OCI-M1 (cell line): ENCODE measurements at regions not wholly inside any gene's neighbourhood (a gene's known extent, or its start where the extent isn't known, plus 50 kb on each side); places are given as distances from the start of the nearest gene placed in this dataset.
A peak's percentile ranks its signal among the peaks of the same experiment; 100 is the strongest.

Experiments
- DNase-seq: peaks from one replicate; lab custom pipeline; 2025; lab: John Stamatoyannopoulos, UW

DNA sequence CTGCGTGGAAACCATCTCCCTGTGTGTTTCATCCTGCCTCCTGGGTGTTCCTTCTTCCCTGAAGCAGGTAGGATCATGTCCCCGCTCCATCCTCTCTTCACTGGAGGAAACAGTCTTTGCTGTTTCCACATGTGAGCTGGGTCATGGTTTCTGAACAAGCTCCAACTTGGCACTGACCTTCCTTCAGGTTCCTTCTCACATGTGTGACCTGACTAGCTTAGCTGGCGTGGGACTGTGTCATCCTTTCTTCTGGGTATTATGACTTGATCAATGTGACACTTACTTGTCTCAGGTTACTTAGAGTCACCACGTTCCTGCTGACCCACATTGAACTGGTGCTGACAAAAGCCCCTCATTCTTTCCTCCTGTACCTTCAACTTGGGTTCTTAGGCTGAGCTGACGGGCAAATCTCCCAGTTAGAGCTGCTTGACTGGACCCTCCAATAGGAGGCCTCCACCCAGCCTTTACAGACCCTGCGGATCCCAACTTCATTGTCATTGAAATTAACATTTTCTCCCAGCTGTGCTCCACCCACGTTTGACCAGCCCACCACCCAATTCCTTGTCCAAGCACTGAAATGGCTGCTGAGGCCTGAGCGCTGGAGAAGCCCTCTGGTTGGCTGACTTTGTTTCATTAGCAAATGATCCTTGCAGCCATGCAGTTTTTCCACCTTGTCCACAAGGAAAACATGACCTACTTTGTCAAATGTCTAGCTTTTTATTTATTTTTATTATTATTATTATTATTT is 128.1 kb downstream of the DDX1 start:
- no peak for DNase-seq

DNA sequence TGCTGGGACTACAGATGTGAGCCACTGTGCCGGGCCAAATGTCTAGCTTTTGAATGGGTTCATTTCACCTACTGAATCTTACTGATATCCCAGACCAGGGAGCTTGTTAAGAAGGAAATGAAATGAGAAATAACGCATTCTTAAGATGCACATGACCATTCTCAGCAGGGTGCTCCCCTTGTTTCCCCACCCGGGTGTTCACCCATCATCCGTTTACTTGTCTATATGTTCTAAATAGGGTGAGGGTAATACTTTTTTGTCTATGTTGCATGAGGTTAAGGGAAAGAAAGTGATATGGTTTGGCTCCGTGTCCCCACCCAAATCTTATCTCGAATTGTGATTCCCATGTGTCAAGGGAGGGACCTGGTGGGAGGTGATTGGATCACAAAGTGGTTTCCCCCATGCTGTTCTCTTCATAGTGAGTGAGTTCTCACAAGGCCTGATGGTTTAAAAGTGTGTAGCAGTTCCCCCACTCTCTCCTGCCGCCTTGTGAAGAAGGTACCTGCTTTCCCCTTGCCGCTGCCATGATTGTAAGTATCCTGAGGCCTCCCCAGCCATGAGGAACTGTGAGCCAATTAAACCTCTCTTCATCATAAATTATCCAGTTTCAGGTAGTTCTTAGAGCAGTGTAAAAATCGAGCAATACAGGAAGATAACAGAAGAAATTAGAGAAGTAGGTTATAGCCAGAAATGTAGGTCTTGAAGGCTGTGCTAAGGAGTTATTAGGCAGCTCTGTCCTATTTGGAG is 129.1 kb downstream of the DDX1 start:
- DNase-seq, result no peak

DNA sequence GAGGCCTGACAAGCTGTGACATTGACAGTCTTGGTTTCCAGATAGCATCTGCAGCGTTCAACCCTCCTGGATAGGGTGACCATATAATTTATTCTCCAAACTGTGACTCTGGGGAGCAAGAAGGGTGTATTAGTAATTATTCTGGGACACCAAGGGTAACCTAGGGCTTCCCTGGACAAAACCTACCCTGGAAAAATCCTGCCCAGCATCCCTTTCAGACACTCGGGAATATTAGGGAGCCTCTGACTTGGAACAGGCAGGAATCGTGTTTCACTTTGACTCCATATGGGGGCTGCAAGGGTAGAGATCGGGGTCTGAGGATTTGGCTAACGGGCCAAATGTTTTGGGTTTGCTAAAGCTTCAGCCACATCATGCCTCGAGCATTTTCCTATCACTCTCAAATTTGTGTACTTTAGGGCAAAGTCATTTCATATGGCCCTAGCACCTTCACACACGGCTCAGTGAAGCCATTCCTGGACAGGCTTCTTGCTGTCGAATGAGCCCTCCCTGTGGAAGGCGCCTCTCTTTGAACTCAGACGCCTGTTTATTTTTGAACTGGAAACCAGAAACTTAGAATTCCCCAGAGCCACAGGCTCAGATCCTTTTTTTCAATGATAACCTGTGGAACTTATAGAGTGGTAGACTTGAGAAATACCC is 129.9 kb downstream of the DDX1 start:
- DNase-seq, result no peak

DNA sequence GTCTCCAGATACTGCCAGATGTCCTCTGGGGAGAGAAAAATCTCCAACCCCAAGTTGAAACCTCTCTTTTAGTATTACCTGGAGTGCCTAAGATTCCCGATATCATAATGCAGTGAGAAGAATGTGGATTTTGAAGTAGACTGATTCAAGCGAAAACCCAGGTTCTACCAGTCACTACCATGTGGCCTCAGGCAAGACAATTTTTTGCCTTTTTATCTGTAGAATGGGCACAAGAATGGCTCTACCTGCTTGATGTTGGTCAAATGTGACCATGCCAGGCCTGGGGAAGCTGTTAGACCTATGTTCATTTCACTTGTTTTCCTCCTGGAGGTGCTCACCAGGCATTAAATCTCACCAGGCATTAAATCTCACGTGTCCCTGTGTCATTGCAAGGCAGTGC is 131.3 kb downstream of the DDX1 start:
- DNase-seq, result no peak

DNA sequence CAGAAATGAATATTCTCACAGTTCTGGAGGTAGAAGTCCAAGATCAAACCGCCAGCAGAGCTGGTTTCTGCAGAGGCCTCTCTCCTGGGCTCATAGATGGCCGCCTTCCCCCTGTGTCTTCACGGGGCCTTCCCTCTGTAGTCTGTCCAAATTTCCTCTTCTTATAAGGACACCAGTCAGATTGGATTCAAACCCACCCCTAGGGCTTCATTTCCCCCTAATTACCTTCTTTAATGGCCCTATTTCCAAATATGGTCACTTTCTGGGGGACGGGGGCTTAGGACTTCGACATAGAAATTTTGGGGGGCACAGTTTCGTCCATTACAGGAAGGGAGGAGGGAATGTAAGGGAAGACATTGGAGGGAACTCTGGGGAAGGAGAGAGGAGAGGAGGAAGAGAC is 132.6 kb downstream of the DDX1 start:
- DNase-seq, result no peak

DNA sequence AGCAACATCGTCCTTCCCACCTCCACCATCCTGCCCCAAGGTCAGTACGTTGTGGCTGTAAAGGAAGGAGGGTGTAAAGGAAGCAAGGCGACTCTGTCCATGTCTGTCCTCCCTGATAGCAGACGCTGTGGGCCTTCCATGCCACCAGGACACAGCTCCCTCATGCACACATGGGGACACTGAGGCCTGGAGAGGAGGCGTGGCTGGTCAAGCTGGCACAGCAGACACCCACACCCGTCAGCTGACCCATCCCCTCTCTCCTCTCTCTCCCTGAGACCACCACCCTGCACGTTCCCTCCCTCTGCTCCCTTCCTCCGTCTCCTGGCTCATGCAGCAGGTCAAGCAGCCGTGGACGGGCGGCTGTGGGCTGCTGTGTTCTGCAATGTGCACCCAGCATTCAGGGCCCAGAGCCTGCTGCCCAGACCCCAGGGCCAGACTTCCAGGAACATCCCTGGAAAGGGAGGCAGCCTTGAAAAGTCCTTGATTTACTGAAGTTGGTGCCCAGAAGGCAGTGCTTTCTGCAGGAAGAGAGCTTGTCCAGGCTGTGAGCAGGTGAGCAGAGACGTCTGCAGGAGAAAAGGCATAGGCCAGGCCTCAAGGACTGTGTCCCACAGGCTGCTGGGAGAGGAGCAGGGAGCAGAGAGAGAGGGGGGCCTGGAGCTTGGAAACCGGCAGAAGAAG is 133.6 kb downstream of the DDX1 start:
- DNase-seq, result no peak

DNA sequence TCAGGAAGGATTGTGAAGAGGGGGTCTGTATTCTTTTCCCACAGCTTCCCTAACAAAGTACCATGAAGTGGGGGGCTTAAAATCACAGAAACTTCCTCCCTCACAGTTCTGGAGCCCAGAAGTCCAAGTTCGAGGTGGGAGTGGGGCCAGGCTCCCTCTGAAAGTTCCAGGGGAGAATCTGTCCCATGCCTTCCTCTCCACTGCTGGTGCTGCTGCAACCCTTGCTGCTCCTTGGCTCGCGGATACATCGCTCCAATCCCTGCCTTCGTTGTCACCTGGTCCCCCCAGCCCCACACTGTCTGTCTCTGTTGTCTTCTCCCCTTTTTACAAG is 134.1 kb downstream of the DDX1 start:
- DNase-seq, result no peak

DNA sequence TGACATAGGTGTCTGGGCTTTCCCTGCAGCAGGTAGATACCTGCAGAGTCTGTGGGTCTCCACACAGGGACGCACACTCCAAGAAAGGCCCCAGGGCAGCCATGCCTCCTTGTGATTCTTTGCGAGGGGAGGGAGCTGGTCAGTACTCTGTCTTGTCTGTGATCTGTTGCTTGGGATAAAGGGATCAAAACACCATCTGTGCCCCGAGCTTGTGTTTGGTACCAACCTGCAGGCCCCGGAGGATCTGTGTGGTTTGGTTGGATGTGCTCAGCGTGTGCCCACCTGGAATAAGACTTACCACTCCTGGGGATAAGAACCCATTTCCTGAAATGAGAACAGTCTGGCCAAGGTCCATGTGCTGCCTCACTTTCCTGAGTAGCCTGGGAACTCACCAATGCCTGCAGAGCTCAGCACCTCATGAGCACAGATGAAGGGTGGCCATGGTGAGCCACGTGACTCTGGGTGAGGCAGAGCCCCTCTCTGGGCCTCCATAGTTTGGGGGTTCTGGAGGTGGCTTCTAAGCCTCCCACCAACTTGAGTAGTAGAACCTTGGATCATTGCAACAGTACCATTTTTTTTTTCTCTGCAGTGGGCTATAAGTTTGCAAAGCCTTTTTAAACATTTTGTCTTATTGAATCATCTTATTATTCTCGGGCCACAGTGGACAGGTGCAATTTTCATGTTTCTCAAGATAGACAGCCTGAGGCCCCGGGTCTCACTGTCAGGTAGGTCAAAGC is 134.8 kb downstream of the DDX1 start:
- no peak for DNase-seq

DNA sequence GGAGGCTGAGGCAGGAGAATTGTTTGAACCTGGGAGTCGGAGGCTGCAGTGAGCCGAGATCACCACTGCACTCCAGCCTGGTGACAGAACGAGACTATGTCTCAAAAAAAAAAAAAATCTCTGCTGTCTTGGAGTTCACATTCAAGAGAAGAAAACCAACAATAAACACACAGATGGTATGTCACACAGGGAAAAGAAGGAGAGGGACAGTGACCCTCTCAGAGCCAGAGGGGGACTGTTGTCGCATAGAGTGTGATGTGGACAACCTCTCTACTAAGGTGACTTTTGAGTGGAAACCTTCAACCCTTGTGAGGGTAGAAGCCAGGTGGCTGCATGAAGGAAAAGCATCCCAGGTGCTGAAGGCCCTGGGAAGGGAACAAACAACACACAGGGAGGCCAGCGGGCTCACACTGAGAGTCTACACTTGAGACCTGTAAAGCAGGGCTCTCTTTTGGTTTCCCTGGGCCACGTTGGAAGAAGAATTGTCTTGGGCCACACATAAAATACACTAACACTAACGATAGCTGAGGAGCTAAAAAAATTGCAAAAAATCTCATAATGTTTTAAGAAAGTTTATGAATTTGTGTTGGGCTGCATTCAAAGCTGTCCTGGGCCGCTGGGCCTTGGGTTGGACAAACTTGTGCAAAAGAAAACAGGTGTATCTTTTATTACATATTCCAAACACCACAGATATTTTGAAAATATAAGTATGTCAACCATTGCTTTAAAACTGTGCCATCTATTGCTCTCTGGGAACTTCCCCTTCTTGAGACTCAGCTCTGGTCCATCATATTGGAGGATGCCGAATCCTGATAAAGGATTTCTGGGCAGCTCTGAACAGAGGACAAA is 136.0 kb downstream of the DDX1 start:
- no peak for DNase-seq

DNA sequence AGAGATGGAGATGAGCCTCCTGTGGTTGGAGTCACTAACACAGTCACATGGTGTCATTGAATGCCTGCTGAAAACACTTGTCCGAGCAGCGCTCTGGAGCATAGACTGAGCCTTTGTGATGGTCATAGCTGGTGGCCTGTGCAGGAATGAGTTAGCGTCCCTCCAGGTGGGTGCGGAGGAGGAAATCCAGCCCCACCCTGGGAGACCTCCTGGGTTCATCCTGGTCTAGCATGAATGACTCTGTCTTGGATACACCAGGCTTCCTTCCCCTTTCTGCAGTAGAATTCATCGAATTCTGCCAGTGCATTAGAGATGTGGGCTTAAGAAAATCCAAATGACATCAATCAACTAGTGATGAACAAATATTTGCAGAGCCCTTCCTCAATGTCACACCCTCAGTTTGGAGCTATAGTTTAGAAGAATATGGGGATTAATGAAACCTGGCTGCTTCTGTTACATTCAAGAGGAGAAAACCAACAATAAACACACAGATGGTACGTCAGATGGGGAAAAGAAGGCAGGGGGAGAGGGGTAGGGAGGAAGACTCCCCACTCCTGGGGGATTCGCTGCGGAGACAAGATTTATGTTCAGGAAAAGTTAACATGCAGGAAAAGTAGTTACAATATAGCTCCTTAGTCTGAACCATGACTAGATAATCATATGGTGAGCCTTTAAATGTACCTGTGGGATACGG is 136.7 kb downstream of the DDX1 start:
- no peak for DNase-seq

DNA sequence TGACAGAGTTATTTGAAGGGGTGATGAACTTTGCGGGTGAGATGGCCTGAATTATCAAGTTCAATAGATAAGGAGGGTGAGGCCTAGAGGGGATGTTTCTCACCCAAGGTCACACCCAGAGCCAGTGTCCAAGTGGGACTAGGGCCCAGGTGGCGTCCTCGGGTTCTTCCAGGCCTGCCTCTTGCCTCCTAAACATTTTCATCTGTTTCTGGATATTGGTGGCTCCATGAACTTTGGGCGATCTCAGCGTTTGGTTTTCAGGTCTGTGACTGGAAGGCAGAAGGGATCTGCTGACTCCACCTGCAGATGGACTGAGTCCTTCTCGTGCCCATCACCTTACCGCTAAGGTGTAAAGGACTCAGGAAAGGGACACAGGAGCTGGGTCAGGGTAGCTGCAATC is 137.3 kb downstream of the DDX1 start:
- DNase-seq, result no peak

DNA sequence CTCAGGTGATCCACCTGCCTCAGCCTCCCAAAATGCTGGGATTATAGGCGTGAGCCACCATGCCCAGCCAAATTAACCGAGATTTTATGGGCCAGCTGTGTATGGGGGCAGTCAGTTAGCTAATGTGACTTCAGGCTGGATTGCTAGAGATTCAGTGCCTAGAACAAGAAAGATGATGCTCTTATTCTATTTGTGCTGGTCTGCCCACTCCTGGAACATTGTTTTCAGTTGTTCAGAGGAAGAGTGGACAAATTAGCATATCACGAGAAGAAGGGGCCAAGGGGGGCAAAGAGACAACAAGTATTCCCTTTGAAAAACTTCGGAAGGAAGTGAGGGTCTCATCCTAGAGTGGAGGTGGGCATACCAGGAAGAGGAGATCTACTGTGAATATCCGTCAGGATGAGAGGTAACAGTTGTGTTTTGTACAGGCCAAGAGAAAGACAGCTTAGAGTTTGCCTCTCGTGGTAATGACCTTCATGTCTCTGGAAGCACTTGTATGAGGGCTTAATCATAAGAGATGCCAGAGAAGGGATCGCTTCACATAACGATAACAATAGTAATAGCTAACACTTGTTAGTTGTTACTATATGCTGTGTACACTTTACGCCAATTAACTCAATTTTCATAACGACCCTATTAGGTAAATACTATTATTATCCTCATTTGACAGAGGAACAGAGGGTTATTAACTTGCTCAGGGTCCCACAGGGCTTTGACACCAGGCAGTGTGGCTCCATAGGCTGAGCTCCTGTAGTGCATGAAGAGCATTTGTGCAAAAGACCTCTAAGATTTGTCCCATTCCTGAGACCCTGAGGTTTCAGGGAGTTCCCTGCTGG is 138.3 kb downstream of the DDX1 start:
- DNase-seq, result no peak

DNA sequence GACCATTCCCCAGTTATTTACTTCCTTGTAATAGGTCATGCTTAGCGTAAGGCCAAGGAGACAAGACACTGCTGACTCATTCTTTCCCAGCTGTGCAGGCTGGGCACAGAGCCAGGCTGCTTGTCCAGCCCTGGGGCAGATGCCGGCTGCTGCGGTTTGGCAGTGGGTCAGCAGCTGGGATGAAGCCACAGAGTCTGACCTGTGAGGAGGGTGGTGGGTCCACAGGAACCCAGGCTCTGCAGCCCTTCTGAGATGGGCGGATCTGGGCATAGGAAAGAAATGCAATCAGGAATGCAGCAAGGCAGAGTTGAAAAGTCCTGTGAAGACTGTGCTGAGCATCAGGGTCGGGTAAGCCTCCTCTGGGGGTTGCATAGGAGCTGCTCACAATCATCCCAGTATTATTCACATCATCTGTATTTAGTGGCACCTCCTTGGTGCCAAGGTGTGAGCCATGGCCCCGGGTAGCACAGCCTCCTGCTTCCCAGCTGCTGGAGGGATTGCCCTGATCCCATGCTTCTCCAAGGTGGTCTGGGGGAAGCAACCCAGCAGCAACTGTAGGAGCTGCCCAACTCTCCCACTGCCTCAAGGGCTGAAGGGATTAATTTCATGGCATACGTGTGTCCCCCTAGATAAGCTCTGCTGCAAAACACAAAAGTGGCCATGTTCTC is 139.0 kb downstream of the DDX1 start:
- peak; percentile 94 for DNase-seq

DNA sequence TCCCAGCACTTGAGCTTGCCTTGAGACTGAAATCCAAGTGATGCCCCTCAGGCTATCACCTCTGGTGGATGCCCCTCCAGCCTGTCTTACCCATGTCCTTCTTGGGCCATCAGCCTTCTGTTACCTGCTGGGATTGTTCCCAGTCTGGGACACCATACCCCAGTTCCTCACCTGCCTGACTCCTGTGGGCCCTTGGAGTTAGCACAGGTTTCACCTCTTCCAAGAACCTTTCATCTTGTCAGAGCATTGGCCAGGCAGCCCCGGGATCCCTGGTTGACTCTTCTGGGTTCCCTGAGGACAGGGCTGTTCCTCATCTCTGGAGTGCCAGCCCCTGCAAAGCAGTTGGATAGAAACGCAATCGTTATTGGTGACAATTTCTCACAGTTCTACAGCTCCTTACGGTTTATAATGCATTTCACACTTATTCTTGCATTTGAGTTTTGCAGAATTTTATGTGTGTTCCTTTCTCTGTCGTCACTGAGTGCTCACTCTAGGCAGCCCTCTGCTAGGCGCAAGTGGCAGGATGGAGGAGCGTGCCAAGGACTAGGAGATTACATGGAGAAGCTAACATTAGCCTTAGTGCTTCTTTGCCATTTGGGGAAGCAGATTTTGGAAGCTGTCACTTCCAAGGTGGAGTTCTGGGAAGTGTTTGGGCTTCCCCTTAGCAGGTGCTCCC is 139.7 kb downstream of the DDX1 start:
- DNase-seq, result no peak

DNA sequence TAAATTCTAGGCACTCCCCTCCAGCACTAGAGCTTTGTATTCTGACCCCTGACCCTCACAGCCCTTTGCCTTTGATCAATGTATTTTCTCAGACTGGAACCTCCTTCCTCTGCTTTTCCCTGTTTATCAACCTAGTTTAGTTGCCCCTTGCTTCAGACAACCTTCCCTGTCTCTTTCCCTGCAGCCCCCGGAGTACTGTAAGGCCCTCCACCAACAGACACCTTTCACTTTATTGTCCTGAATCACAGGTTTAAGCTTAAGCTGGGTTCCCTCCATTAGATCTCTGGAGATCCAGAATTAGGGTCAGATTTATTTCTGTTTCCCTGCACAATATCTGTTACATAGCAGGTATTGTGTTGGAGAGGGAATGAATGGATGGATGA is 140.2 kb downstream of the DDX1 start:
- no peak for DNase-seq

DNA sequence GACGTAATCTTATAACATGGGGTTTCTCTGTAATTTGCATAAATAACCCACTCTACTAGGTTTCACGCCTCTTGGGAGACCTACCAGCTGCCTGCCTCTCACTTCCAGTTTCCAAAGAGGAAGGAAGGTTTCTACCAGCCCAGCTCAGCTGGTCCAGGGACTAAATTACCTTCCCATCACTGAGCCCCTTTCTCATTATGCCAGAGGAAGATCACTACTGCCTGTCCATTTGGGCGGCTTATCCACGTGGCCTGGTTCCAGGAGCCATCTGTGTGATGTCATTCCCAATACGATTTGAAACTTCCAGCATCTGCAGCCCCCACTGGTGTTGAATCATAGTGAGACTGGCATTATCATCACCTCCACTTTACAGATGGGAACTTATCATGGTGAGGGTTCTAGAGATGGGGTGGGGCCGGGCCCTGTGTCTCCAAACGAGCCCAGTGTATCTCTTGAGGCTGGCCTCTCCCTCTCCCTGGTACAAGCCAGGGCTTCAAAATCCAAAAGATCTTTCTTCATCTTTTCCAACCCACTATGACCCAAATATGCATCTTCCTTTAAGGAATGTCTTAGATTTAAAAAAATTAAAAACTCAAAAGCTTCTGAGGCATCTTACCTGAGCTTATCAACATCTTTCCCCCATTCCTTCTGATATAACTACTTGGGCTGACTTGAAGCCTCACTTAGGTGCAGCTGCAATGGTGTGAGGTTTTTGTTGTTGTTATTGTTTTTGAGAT is 140.8 kb downstream of the DDX1 start:
- DNase-seq, result peak; percentile 22

DNA sequence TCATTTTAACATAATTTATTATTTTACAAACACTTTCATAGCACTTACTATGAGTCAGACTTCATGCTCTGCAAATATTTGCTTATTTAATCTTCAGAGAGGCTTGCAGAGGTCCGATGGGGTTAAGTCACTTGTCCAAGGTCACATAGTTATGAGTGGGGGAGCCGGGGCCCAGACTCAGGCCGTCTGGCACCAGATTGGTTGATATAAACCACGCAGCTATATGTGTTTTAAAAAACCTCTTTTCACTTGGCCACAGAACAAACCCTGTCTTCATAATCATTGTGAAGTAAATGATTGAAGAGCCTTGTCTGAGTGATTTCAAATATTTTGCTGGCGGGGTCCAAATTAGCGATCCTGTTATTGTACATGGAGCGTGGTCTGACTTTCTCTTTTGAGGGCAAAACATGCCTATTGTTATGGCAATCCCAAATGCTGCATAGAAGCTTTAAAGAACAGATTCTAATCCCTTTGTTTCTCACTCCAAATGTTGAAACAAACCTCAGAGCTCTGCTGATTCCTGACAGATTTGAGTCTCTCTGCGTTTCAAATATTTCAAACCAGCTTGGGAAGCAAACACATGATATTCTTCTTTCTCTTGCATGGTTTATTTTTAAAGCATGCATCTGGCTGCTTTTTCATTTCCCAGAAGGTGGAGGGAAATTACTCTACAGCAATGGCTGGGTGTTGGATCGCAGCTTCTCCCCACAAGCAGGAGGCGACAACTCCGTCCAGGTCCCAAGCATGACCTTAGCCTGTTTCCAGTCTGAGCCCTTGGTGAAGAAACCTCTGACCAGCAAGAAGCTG is 142.4 kb downstream of the DDX1 start:
- no peak for DNase-seq
